Thyroid gland (tissue), 4 donors: ENCODE measurements at regions not wholly inside any gene's neighbourhood (a gene's known extent, or its start where the extent isn't known, plus 50 kb on each side); places are given as distances from the start of the nearest gene placed in this dataset.

Experiments used
- POLR2A ChIP-seq, 2 donors: fragments of 450-650 bp; IDR thresholded peaks; one replicate each; pipeline ENCODE4 v1.6.1; 2017; ENCODE audit warnings: antibody characterized with exemption in 2 of 2, mild to moderate bottlenecking in 2 of 2, moderate library complexity in 1 of 2
- TF ChIP-seq, protein P1 (sequence below), 6 experiments: fragments of 200-600 bp in 3 of 6; fragments of 450-650 bp in 3 of 6; sonication (generic) in 3 of 6; IDR thresholded peaks; one replicate each; pipeline ENCODE4 v1.5.1; 2016 to 2019; ENCODE audit warnings: antibody characterized with exemption in 6 of 6, mild to moderate bottlenecking in 2 of 6, inconsistent platforms in 1 of 6, moderate library complexity in 1 of 6

DNA sequence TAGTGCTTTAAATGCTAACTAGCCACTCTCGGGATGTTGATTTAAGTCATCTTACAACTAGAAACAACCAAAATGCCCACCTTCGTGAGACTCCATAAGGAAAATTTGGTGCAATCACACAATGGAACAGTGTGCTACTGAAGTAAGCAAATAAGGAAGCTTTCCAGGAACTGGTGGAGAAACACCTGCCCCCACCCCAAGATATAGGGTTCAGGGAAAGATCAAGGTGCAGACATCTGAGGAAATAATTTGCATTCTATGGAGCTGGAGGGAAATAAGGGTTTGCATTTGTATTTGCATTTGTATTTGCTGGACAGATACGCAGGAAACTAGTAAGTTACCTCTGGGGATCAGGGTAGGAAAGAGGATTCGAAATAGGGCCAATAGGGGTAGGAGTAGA is 90.9 kb downstream of the ACAA2 start:
- TF ChIP-seq, protein P1, sequence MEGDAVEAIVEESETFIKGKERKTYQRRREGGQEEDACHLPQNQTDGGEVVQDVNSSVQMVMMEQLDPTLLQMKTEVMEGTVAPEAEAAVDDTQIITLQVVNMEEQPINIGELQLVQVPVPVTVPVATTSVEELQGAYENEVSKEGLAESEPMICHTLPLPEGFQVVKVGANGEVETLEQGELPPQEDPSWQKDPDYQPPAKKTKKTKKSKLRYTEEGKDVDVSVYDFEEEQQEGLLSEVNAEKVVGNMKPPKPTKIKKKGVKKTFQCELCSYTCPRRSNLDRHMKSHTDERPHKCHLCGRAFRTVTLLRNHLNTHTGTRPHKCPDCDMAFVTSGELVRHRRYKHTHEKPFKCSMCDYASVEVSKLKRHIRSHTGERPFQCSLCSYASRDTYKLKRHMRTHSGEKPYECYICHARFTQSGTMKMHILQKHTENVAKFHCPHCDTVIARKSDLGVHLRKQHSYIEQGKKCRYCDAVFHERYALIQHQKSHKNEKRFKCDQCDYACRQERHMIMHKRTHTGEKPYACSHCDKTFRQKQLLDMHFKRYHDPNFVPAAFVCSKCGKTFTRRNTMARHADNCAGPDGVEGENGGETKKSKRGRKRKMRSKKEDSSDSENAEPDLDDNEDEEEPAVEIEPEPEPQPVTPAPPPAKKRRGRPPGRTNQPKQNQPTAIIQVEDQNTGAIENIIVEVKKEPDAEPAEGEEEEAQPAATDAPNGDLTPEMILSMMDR (IDR thresholded peaks at IDR 0.05): no peak
- TF ChIP-seq POLR2A (IDR thresholded peaks at IDR 0.05): no peak
